GM19239 (cell line): ENCODE measurements at regions not wholly inside any gene's neighbourhood (a gene's known extent, or its start where the extent isn't known, plus 50 kb on each side); places are given as distances from the start of the nearest gene placed in this dataset.
"Not testable (repeated sequence)": the region's sequence is repeated elsewhere in the genome, so short reads cannot be mapped to it uniquely, and the experiment has no call there.

Experiments
- DNase-seq: peaks from one replicate; pipeline ENCODE4 v3.0.0; 2011; ENCODE audit warnings: low spot score; ENCODE audit not compliant: insufficient read length
- FAIRE-seq: peaks from 2 replicates; lab custom pipeline; 2011; peaks lifted over from hg19 to GRCh38; lab: Jason Lieb, UNC

GRCh38 chr16:49937886-49938285 is 82.0 kb upstream of the ZNF423 start:
- FAIRE-seq, result no peak

GRCh38 chr16:49939495-49939894 is 83.6 kb upstream of the ZNF423 start:
- DNase-seq (no peak), FAIRE-seq (no peak)

More at GRCh38 chr16:49937886-49938285, 82.0 kb upstream of the ZNF423 start:
- no peak for DNase-seq

GRCh38 chr16:49940464-49941224 is 84.4 kb upstream of the CNEP1R1 start:
- DNase-seq, result no peak
- FAIRE-seq, result no peak

GRCh38 chr16:49944221-49944620 is 80.8 kb upstream of the CNEP1R1 start:
- DNase-seq (no peak), FAIRE-seq (no peak)

DNA sequence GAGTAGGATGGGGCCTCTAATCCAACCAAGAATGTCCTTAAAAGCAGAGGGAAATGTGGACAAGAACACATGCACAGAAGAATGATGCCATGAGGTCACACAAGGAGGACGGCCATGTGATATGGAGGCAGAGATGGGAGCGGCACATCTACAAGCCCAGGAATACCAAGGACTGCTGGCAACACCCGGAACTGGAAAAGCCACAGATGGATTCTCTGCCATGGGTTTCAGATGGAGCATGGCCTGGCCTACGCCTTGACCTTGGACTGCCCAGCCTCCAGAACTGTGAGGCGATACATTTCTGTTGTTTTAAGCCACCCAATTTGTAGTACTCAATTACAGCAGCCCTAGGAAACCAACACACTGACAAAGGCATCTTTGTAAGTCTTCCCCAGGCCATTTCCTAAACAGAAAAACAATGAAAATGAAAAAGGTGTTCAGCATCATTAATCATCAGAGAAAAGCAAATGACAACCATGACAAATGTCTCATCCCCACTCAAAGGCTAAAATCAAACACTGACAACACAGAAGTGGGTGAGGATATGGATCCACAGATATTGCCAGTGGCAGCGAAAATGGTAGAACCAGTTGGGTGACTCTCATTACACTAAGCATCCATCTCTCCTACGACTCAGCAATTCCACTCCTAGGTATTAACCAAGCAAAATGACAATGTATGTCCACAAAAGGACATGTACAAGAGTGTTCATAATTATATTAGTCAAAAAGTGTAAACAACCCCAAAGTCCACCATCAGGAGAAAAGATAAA is 76.9 kb upstream of the CNEP1R1 start:
- no peak for FAIRE-seq
- DNase-seq, result no peak

GRCh38 chr16:49951574-49952195 is 73.3 kb upstream of the CNEP1R1 start:
- no peak for FAIRE-seq

GRCh38 chr16:49952386-49952785 is 72.6 kb upstream of the CNEP1R1 start:
- no peak for FAIRE-seq
- DNase-seq, result no peak

More at GRCh38 chr16:49951574-49952195, 73.3 kb upstream of the CNEP1R1 start:
- no peak for DNase-seq

- DNase-seq (no peak), FAIRE-seq (no peak)
These were observed 71.9 kb upstream of the CNEP1R1 start for GRCh38 chr16:49953090-49953489.

DNA sequence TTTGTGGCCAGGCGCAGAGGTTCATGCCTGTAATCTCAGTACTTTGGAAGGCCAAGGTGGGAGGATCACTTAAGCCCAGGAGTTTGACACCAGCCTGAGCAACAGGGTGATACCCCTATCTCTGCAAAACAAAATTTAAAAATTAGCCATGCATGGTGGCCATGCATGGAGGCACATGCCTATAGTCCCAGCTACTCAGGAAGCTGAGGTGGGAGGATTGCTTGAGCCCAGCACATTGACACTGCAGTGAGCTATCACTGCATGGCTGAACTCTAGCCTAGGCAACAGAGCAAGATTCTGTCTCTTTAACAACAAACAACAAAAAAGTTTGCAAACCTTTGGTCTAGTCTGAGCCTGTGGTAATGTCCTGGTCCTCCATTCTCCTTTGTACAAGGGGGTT is 69.2 kb upstream of the CNEP1R1 start:
- FAIRE-seq (no peak), DNase-seq (no peak)

GRCh38 chr16:49956915-49957314 is 68.1 kb upstream of the CNEP1R1 start:
- FAIRE-seq (no peak), DNase-seq (no peak)

- FAIRE-seq, result no peak
- no peak for DNase-seq
These were observed 66.6 kb upstream of the CNEP1R1 start for GRCh38 chr16:49958448-49958847.

DNA sequence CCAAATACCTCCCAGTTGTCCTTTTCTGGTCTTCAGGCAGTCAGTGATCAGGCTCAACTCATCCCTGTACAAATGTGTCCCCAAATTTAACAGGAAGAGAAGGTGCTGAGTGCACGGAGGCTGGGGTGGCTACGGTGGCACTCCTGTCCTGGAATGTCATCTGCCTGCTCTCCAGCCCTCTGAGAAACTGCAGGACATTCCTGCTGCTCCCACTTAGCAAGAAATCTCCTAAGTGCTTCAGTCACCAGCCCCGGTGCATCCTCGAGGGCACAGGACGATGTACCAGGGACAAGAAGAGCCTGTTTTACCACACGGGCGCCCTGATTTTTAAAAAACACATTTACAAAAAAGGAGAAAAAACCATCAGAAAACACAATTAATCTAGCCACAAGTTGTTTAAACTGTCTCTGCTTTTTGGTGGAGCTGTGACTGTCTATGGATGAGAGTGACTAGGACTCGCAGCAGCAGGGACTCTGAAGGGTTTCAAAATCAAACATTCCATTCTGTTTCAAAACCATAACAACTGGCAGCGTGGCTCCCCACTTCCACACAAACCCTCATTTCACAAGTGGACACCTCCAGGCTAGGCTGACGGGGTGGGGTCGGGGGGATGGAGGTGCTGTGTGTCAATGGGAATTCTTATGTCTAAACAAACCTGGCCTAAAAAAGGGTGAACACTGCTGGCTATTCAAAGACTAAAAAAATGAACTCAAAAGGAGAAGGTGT is 65.3 kb upstream of the CNEP1R1 start:
- FAIRE-seq (no peak), DNase-seq (no peak)

- FAIRE-seq, result no peak
- DNase-seq, result no peak
These were observed 63.9 kb upstream of the CNEP1R1 start for GRCh38 chr16:49961089-49961488.

DNA sequence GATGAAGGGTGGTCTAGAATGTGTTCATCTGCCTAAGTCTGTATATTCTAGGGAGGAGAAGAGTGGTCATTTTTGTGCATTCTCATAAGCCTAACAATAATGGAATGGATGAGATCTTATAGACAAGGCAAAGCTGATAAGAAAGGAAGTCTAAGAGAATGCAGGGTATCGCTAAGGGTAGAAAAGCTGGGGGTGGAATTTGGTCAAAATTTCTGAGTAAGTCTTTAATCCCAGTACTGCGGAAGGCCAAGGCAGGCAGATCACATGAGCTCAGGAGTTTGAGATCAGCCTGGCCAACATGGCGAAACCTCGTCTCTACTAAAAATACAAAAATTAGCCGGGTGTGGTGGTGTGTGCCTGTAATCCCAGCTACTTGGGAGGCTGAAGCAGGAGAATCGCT is 62.5 kb upstream of the CNEP1R1 start:
- not testable (repeated sequence) for FAIRE-seq, DNase-seq

DNA sequence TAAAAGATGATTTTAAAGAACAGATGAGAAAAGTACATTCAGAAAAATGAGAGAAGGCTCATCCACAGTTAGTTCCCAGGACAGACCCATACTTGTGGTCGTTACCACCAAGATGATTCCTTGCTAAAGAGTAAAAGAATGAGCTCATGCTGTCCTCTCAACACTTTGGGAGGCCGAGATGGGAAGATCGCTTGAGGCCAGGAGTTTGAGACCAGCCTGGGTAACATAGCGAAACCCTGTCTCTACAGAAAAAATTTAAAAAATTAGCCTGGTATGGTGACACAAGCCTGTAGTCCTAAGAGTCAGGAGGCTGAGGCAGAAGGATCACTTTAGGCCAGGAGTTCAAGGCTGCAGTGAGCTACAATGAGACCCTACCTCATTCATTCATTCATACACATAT is 60.7 kb upstream of the CNEP1R1 start:
- no peak for FAIRE-seq
- no peak for DNase-seq

GRCh38 chr16:49964973-49965372 is 60.1 kb upstream of the CNEP1R1 start:
- DNase-seq (no peak), FAIRE-seq (no peak)

DNA sequence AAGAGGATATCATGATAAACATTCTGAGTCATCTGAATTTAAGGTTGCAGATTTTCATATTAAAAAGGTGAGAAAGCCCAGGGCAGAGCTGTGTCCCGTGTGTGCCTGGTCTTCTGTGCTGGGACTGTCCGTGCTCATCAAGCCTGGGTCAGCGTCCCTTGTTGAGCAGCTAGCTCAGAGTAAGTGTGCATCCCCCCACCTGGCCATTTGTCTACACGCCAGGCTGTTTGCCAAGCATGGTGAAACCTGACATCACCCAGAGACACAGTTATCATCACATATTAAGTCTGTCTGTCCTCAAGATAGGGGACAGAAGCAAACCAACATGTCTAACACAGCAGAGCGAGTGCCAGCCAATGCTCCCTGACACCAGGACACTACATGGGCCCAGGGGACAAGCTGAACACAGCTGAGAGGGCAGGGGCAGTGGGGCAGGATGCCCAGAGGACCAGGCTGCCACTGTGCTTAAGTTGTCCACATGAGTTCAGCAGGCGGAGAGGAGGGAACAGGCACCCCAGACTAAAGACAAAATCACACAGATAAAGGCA is 57.9 kb upstream of the CNEP1R1 start:
- no peak for FAIRE-seq
- no peak for DNase-seq

DNA sequence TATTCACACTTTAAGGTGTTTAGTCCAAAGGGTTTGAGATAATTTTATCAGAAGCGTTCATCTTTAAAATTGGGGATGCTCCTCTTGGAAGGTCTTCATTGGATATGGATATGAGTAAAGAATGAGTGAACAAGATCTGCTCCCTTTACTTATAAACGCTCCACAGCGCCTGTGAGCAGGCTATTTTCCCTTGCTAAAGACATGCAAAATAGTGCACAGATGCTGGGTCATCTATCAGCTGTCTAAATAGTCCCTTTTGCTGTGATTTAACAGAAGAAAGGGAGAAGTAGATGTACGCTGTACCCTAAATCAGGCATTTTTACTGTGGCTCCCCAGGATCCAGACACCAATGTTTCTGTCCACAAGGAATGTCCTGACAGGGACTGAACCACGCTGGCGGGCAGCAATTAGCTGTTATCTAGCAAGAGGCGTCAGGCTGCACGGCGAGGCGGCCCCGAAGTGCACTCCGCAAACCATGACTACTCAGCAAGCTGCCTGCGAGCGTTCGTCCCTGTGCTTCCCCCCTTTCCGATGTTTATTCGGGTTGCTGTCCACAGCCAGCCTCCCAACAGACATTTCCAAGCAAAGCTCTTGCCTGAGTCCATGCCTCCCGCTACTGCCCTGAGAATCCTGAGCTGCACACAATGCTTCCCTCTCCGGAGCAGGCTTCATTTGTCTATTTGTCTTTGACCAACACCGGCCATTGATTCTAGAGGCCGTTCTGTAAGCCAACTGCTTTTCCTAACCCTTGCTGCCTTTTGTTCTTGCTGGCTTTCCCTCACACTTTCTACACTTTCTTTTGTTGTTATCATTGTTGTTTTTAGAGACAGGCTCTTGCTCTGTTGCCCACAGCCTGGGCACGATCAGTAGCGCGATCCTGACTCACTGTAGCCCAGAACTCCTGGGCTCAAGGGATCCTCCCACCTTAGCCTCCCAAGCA is 55.7 kb upstream of the CNEP1R1 start:
- DNase-seq (no peak), FAIRE-seq (no peak)

- no peak for DNase-seq
- FAIRE-seq, result no peak
These were observed 54.1 kb upstream of the CNEP1R1 start for GRCh38 chr16:49970797-49971431.
